Fibroblast of the conjunctiva (primary cell): ENCODE measurements at regions not wholly inside any gene's neighbourhood (a gene's known extent, or its start where the extent isn't known, plus 50 kb on each side); places are given as distances from the start of the nearest gene placed in this dataset.
A peak's percentile ranks its signal among the peaks of the same experiment; 100 is the strongest.
"Not testable (repeated sequence)": the region's sequence is repeated elsewhere in the genome, so short reads cannot be mapped to it uniquely, and the experiment has no call there.

Experiments used
- DNase-seq: peaks from one replicate; pipeline ENCODE4 v3.0.0-alpha.2; 2010; ENCODE audit warnings: low read depth

GRCh38 chr4:91838181-91838861 is 465.4 kb upstream of the GRID2 start:
- DNase-seq: no peak

GRCh38 chr4:91840359-91840758 is 463.4 kb upstream of the GRID2 start:
- no peak for DNase-seq

DNA sequence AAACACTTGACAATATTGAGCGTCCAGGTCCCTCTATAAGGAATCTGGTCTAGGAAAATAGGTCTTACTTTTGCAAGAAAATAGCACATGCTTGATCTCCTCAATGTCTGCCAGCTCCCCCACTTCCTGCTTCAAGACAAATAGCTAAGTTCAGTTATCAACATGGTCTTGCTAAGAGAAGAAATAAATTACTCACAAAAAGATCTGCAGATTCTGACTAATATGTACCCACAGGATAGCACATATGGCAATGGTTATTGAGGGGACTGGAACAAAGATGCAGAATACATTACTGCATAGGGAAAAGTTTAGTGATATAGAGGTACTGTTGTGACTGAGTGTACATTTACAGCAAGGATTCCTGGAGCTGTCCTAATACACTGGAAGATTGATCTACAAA is 457.5 kb upstream of the GRID2 start:
- DNase-seq: no peak

DNA sequence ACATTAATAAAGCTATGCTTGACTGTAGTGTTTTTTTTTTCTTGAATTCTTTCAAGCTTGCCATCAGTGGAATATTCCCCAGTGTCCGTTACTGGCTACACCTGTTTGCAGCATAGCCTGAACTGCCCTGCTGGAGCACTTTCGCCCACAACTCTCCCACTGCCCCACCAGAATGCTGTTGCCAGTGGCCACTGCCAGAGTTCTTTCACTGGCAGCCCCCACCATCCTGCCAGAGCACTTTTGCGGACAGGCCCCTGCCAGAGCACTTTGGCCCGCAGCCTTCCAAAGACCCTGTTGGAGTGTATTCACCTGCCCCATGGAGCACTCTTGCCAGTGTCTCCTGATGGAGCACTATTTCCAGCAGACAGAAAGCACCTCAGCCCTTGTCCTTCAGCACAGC is 452.3 kb upstream of the GRID2 start:
- DNase-seq: no peak

DNA sequence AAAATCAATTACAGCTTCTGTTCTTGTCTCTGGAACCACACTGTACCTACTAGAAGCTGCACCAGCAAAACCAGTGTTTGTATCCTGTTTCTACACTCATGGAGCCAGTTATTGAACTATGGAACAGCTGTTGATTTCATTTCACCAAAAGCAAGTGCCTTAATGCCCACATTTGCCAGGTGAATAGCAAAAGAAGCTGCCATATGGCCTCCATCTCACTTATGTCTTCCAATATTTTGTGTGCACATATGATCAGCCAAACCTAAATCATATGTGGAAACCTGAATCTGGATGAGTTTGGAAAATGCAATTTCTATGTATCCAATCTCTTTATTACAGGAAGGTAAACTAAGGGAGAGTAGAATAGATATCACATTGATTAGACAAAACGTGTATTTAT is 415.8 kb upstream of the GRID2 start:
- no peak for DNase-seq

DNA sequence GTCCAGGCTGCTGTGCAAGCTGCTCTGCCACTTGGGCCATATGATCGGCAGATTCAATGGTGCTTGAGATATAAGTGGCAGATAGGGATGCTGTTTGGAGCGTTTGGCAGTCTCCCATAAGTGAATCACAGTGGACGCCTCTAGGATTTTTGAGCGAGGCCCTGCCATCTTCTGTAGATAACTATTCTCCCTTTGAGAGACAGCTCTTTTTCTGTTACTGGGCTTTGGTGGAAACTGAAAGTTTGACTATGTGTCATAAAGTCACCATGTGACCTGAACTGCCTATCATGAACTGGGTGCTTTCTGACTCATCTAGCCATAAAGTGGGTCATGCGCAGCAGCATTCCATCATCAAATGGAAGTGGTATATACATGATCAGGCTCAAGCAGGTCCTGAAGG is 412.5 kb upstream of the GRID2 start:
- DNase-seq: not testable (repeated sequence)

DNA sequence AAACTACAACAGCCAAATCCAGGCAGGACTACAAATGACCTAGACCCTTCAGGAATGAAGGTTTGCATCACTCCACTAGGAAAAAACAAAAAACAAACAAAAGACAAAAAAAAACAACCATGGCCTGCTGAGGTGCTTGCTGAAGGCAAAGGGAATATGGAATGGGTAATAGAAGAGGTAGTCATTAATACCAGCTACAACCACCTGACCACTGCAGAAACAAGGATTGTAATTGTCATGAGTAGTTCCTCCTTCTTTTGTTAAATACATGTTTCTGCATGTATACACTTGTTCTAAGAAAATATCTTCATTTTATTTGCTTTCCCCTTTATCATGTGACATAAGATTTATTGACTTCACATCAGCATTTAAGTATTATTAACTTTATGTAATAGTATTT is 409.8 kb upstream of the GRID2 start:
- no peak for DNase-seq

DNA sequence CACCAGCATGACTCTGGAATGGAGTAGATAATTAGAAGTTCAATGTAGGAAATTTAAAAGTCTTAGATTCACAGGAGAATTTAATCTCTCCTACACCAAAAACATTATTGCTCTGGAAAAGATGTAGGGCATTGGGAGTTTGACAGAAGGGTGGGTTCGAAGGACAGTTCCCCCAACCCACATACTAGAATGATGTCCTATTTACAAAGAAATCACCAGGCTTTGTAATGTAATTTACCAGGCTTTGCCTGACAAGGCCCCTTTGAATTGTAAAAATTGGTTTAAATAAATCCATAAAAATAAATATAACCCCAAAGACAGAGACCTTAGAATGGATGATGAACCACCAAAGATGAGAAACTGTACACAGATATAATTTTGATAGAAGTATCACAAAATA is 399.2 kb upstream of the GRID2 start:
- DNase-seq: no peak

DNA sequence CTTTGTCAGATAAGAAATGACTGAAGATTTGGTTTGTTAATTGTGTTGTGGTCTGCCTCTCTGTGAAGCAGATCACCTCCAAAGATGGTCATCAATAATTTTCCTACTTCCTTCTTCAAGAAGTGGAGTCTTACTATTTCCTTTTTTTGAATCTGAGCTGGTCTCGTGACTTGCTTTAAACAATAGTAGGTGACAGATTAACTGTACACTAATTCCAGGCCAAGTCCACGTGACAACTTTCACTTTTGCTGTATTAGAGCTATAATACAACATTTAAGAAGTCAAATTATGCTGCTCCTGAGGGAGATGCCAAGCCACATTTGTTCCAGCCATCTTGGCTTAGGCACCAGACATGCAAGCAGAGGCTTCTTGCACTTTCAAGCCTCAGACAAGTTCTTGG is 393.8 kb upstream of the GRID2 start:
- DNase-seq: no peak

DNA sequence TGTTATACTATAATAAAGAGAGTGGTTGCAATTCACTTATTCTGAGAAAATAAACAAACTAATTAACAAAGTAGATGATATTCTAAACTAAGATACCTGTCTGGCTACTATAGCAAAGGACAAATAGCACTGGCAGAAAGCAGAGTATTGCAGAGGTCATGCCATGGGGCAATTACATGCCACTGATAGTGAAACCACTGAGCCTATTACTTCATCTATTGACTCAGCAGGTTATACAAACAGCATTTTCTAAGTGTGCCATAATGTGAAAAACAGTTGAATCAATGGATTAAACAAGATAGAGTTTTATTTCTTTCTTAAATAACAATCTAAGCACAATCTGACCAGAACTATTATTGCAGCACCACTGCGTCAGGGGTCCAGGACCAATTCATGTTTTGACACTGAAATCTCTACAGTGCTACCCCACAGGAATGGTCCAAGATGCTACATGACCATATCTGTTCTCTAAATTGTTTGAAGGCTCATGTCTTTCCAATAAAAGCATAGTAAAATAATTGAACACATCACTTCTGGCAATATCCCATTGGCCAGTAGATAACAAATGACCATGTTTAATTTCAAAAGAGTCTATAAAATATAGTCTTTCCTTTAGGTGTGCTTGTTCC is 389.5 kb upstream of the GRID2 start:
- no peak for DNase-seq

DNA sequence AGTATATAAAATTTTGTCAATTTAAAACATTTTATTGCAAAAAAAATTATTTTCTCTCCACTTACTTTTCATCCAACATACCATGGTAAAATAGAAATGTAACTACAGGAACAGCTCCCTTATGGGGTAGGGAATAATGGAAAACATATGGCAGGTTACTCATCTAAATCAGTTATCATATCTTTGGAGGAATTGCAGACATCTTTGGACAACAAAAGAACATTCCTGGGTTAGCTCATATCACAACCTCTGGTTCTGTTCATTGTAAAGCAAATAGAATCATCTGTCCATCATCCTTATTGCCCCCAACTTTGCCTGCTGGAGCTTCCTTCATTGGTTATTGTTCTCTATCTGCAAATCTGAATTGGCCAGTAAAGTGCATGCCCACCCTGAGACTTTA is 387.5 kb upstream of the GRID2 start:
- no peak for DNase-seq

- no peak for DNase-seq
Observed at GRCh38 chr4:91924625-91925024, 379.1 kb upstream of the GRID2 start.

DNA sequence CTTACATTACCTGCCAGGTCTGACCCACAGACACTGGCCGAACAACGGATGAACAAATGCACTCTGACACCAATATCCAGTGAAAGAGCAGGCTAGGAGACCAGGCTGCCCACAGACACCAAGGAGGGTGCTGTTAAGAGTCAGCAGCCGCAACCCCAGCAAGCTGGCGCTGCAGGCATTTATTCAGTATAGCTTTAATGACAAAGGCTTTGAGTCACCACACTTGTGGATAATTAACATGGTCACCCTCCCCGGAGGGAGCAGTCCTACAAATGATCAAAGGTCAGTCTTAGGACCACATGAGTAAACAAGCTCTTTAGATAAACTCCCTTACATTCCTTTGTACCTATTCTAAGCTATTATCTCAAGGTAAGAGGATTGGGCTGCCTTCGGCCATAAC is 368.5 kb upstream of the GRID2 start:
- DNase-seq: no peak

GRCh38 chr4:91936311-91936710 is 367.5 kb upstream of the GRID2 start:
- DNase-seq: peak; percentile 24

DNA sequence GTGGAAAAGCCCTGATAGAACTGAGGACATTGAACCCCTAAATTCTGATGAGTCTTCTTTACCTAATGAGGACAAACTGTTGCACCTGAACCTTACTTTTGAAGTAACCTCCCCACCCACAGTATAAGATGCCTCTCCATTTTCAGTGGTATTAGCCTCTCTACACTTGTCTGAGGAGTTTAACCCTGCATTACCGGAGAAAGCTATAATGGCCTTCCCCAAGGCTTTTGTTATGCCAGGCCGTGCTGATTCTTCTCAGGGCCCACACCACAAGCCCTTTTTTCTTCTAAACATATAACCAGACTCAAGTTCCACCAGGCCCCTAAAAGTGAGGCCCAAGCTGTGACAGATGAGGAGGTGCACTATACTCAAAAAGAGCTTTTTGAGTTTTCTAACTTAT is 345.8 kb upstream of the GRID2 start:
- DNase-seq: no peak

GRCh38 chr4:91958596-91958995 is 345.2 kb upstream of the GRID2 start:
- DNase-seq: peak; percentile 17

GRCh38 chr4:91961504-91961903 is 342.3 kb upstream of the GRID2 start:
- DNase-seq: no peak

GRCh38 chr4:91963486-91963885 is 340.3 kb upstream of the GRID2 start:
- peak; percentile 40 for DNase-seq

- no peak for DNase-seq
Observed at GRCh38 chr4:91965166-91965565, 338.6 kb upstream of the GRID2 start.

GRCh38 chr4:91973479-91974153 is 330.1 kb upstream of the GRID2 start:
- no peak for DNase-seq

GRCh38 chr4:91984466-91984865 is 319.3 kb upstream of the GRID2 start:
- DNase-seq: no peak

DNA sequence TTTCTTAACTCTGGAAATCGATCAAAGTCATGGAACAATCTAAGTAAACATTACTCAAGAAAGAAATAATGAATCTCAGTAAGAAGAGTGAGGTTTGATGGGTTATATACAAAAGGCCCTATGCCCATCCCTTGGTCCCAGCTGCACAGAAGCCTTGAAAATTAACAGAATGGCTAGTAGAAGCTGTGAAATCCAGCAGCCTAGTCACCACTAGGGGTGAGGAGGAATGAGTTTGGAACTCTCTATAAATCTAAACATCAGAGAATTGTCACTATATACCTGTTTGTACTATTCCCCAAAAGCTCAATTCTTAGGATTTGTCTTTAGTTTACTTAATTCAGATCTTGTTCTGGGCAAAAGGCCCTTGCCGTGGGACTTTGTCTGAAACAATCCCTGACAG is 313.9 kb upstream of the GRID2 start:
- DNase-seq: no peak

GRCh38 chr4:91990726-91991125 is 313.0 kb upstream of the GRID2 start:
- DNase-seq: no peak

GRCh38 chr4:91997045-91997444 is 306.7 kb upstream of the GRID2 start:
- DNase-seq: no peak
